SK-N-SH treated with all-trans-retinoic acid at 6 μM for 48 hours (cell line): ENCODE measurements at regions not wholly inside any gene's neighbourhood (a gene's known extent, or its start where the extent isn't known, plus 50 kb on each side); places are given as distances from the start of the nearest gene placed in this dataset.

ENCODE experiments used
- ATAC-seq: fragments of 200-7000 bp; cut with Tn5 transposase; 3 replicates; pipeline ENCODE4 v1.9.1; 2020; ENCODE audit warnings: mild to moderate bottlenecking, moderate library complexity
- ARNTL ChIP-seq: fragments of 450-650 bp; formaldehyde crosslinking; IDR thresholded peaks from 2 replicates; pipeline ENCODE4 v1.5.0; 2020; ENCODE audit warnings: low read depth, mild to moderate bottlenecking, moderate library complexity, borderline replicate concordance
- BACH2 ChIP-seq: fragments of 250-450 bp; sonication (Bioruptor Pico); IDR thresholded peaks from 2 replicates; pipeline ENCODE4 v1.9.0; 2021; ENCODE audit warnings: mild to moderate bottlenecking, borderline replicate concordance
- CSDC2 ChIP-seq: fragments of 250-450 bp; sonication (Bioruptor Pico); IDR thresholded peaks from 2 replicates; pipeline ENCODE4 v1.5.0; 2020; ENCODE audit warnings: mild to moderate bottlenecking, moderate library complexity
- ESRRG ChIP-seq: fragments of 250-450 bp; sonication (Bioruptor Pico); IDR thresholded peaks from 2 replicates; pipeline ENCODE4 v1.6.1; 2021; ENCODE audit warnings: mild to moderate bottlenecking
- ISL1 ChIP-seq: fragments of 250-450 bp; sonication (Bioruptor Pico); IDR thresholded peaks from 2 replicates; pipeline ENCODE4 v2.1.2; 2022; ENCODE audit warnings: mild to moderate bottlenecking, moderate library complexity
- OSR1 ChIP-seq: fragments of 250-450 bp; sonication (Bioruptor Pico); IDR thresholded peaks from 2 replicates; pipeline ENCODE4 v1.8.0; 2022; ENCODE audit warnings: moderate library complexity, mild to moderate bottlenecking, inconsistent platforms
- RARB ChIP-seq: fragments of 250-450 bp; sonication (Bioruptor Pico); IDR thresholded peaks from 2 replicates; pipeline ENCODE4 v1.8.0; 2021; ENCODE audit warnings: mild to moderate bottlenecking, moderate library complexity
- SNAI2 ChIP-seq: fragments of 250-450 bp; sonication (Bioruptor Pico); IDR thresholded peaks from 2 replicates; pipeline ENCODE4 v1.5.0; 2020; ENCODE audit warnings: mild to moderate bottlenecking, moderate library complexity
- TCF4 ChIP-seq: fragments of 250-450 bp; sonication (Bioruptor Pico); IDR thresholded peaks from 2 replicates; pipeline ENCODE4 v1.8.0; 2021; ENCODE audit warnings: mild to moderate bottlenecking, moderate library complexity, borderline replicate concordance
- ZC3H10 ChIP-seq: fragments of 250-450 bp; sonication (Bioruptor Pico); IDR thresholded peaks from 2 replicates; pipeline ENCODE4 v1.5.1; 2021; ENCODE audit warnings: mild to moderate bottlenecking, moderate library complexity
- ZFP3 ChIP-seq: fragments of 250-450 bp; sonication (Bioruptor Pico); IDR thresholded peaks from 2 replicates; pipeline ENCODE4 v1.5.0; 2020; ENCODE audit warnings: mild to moderate bottlenecking, moderate library complexity
- ZFP30 ChIP-seq: fragments of 450-650 bp; formaldehyde crosslinking; IDR thresholded peaks from 2 replicates; pipeline ENCODE4 v1.5.0; 2022; ENCODE audit warnings: mild to moderate bottlenecking, moderate library complexity
- ZNF565 ChIP-seq: fragments of 450-650 bp; formaldehyde crosslinking; conservative IDR thresholded peaks from 2 replicates; pipeline ENCODE4 v1.5.0; 2020; ENCODE audit warnings: low read depth, mild to moderate bottlenecking, moderate library complexity
- ZNF70 ChIP-seq: fragments of 450-650 bp; formaldehyde crosslinking; IDR thresholded peaks from 2 replicates; pipeline ENCODE4 v1.5.0; 2020; ENCODE audit warnings: mild to moderate bottlenecking, moderate library complexity
- ZNF8 ChIP-seq: fragments of 450-650 bp; formaldehyde crosslinking; IDR thresholded peaks from 2 replicates; pipeline ENCODE4 v1.5.0; 2020; ENCODE audit warnings: mild to moderate bottlenecking, moderate library complexity
- TF ChIP-seq, protein P1 (sequence below): fragments of 250-450 bp; sonication (Bioruptor Pico); IDR thresholded peaks from 2 replicates; pipeline ENCODE4 v1.8.0; 2020; ENCODE audit warnings: mild to moderate bottlenecking, moderate library complexity, borderline replicate concordance
- TF ChIP-seq, protein P2 (sequence below): fragments of 250-450 bp; sonication (Bioruptor Pico); IDR thresholded peaks from 2 replicates; pipeline ENCODE4 v1.5.1; 2020; ENCODE audit warnings: low read depth, mild to moderate bottlenecking, moderate library complexity
- TF ChIP-seq, protein P3 (sequence below): fragments of 250-450 bp; sonication (Bioruptor Pico); IDR thresholded peaks from 2 replicates; pipeline ENCODE4 v1.8.0; 2021; ENCODE audit warnings: low read depth, mild to moderate bottlenecking, moderate library complexity, borderline replicate concordance
- TF ChIP-seq, protein P4 (sequence below): fragments of 250-450 bp; sonication (Bioruptor Pico); IDR thresholded peaks from 2 replicates; pipeline ENCODE4 v1.5.0; 2020; ENCODE audit warnings: mild to moderate bottlenecking, moderate library complexity
- TF ChIP-seq, protein P5 (sequence below): fragments of 250-450 bp; sonication (Bioruptor Pico); IDR thresholded peaks from 2 replicates; pipeline ENCODE4 v1.5.1; 2021; ENCODE audit warnings: mild to moderate bottlenecking, moderate library complexity

DNA sequence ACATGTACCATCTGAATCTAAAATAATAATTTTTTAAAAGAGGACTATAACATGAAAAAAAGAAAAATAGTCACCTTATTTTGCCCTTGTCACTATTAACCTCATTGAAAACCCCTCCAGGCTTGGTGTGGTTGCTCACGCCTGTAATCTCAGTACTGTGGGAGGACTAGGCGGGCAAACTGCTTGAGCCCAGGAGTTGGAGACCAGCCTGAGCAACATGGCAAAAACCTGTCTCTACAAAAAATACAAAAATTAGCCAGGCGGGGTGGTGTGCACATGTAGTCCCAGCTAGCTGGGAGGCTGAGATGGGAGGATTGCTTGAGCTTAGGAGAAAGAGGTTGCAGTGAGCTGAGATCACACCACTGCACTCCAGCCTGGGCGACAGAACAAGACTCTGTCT is 126.3 kb upstream of the KRAS start:
- no peak for ATAC-seq
- TF ChIP-seq CSDC2 (no peak), ZNF70 (CRISPR knock-in tag) (no peak), ESRRG (CRISPR knock-in tag) (no peak), ZFP30 (CRISPR knock-in tag) (no peak), ZNF565 (CRISPR knock-in tag) (no peak), ISL1 (CRISPR knock-in tag) (no peak), RARB (CRISPR knock-in tag) (no peak), ZFP3 (CRISPR knock-in tag) (no peak), SNAI2 (CRISPR knock-in tag) (no peak)
- TF ChIP-seq, protein P1, sequence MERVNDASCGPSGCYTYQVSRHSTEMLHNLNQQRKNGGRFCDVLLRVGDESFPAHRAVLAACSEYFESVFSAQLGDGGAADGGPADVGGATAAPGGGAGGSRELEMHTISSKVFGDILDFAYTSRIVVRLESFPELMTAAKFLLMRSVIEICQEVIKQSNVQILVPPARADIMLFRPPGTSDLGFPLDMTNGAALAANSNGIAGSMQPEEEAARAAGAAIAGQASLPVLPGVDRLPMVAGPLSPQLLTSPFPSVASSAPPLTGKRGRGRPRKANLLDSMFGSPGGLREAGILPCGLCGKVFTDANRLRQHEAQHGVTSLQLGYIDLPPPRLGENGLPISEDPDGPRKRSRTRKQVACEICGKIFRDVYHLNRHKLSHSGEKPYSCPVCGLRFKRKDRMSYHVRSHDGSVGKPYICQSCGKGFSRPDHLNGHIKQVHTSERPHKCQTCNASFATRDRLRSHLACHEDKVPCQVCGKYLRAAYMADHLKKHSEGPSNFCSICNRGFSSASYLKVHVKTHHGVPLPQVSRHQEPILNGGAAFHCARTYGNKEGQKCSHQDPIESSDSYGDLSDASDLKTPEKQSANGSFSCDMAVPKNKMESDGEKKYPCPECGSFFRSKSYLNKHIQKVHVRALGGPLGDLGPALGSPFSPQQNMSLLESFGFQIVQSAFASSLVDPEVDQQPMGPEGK (CRISPR knock-in tag) = no peak
- TF ChIP-seq, protein P2, sequence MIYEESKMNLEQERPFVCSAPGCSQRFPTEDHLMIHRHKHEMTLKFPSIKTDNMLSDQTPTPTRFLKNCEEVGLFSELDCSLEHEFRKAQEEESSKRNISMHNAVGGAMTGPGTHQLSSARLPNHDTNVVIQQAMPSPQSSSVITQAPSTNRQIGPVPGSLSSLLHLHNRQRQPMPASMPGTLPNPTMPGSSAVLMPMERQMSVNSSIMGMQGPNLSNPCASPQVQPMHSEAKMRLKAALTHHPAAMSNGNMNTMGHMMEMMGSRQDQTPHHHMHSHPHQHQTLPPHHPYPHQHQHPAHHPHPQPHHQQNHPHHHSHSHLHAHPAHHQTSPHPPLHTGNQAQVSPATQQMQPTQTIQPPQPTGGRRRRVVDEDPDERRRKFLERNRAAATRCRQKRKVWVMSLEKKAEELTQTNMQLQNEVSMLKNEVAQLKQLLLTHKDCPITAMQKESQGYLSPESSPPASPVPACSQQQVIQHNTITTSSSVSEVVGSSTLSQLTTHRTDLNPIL = no peak
- TF ChIP-seq, protein P3, sequence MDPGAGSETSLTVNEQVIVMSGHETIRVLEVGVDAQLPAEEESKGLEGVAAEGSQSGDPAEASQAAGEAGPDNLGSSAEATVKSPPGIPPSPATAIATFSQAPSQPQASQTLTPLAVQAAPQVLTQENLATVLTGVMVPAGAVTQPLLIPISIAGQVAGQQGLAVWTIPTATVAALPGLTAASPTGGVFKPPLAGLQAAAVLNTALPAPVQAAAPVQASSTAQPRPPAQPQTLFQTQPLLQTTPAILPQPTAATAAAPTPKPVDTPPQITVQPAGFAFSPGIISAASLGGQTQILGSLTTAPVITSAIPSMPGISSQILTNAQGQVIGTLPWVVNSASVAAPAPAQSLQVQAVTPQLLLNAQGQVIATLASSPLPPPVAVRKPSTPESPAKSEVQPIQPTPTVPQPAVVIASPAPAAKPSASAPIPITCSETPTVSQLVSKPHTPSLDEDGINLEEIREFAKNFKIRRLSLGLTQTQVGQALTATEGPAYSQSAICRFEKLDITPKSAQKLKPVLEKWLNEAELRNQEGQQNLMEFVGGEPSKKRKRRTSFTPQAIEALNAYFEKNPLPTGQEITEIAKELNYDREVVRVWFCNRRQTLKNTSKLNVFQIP = no peak
- TF ChIP-seq, protein P4, sequence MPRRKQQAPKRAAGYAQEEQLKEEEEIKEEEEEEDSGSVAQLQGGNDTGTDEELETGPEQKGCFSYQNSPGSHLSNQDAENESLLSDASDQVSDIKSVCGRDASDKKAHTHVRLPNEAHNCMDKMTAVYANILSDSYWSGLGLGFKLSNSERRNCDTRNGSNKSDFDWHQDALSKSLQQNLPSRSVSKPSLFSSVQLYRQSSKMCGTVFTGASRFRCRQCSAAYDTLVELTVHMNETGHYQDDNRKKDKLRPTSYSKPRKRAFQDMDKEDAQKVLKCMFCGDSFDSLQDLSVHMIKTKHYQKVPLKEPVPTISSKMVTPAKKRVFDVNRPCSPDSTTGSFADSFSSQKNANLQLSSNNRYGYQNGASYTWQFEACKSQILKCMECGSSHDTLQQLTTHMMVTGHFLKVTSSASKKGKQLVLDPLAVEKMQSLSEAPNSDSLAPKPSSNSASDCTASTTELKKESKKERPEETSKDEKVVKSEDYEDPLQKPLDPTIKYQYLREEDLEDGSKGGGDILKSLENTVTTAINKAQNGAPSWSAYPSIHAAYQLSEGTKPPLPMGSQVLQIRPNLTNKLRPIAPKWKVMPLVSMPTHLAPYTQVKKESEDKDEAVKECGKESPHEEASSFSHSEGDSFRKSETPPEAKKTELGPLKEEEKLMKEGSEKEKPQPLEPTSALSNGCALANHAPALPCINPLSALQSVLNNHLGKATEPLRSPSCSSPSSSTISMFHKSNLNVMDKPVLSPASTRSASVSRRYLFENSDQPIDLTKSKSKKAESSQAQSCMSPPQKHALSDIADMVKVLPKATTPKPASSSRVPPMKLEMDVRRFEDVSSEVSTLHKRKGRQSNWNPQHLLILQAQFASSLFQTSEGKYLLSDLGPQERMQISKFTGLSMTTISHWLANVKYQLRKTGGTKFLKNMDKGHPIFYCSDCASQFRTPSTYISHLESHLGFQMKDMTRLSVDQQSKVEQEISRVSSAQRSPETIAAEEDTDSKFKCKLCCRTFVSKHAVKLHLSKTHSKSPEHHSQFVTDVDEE = no peak
- TF ChIP-seq, protein P5, sequence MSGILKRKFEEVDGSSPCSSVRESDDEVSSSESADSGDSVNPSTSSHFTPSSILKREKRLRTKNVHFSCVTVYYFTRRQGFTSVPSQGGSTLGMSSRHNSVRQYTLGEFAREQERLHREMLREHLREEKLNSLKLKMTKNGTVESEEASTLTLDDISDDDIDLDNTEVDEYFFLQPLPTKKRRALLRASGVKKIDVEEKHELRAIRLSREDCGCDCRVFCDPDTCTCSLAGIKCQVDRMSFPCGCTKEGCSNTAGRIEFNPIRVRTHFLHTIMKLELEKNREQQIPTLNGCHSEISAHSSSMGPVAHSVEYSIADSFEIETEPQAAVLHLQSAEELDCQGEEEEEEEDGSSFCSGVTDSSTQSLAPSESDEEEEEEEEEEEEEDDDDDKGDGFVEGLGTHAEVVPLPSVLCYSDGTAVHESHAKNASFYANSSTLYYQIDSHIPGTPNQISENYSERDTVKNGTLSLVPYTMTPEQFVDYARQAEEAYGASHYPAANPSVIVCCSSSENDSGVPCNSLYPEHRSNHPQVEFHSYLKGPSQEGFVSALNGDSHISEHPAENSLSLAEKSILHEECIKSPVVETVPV = no peak

DNA sequence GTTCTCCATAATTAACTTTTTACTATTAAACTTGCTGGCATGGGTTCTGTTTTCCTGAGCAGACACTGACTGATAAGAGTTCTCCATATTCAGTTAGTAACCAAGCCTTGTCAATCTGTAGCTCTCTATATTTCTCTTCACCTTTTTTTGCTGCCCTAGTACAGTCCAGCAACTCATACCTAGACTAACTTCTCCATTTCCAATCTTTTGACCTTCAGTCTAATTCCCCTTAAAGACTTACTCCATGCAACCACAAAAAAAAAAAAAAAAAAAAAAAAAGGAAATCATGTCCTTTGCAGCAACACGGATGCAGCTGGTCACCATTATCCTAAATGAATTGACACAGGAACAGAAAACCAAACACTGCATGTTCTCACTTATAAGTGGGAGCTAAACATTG is 125.7 kb upstream of the KRAS start:
- ATAC-seq = no peak
- no peak for TF ChIP-seq ZFP30 (CRISPR knock-in tag)
- no peak for TF ChIP-seq CSDC2
- TF ChIP-seq SNAI2 (CRISPR knock-in tag) = no peak
- TF ChIP-seq ZNF8 = no peak
- TF ChIP-seq, protein P5 = no peak
- TF ChIP-seq RARB (CRISPR knock-in tag) = no peak
- TF ChIP-seq OSR1 (CRISPR knock-in tag) = no peak
- TF ChIP-seq ZFP3 (CRISPR knock-in tag) = no peak
- TF ChIP-seq TCF4 (CRISPR knock-in tag) = no peak
- TF ChIP-seq ISL1 (CRISPR knock-in tag) = no peak

DNA sequence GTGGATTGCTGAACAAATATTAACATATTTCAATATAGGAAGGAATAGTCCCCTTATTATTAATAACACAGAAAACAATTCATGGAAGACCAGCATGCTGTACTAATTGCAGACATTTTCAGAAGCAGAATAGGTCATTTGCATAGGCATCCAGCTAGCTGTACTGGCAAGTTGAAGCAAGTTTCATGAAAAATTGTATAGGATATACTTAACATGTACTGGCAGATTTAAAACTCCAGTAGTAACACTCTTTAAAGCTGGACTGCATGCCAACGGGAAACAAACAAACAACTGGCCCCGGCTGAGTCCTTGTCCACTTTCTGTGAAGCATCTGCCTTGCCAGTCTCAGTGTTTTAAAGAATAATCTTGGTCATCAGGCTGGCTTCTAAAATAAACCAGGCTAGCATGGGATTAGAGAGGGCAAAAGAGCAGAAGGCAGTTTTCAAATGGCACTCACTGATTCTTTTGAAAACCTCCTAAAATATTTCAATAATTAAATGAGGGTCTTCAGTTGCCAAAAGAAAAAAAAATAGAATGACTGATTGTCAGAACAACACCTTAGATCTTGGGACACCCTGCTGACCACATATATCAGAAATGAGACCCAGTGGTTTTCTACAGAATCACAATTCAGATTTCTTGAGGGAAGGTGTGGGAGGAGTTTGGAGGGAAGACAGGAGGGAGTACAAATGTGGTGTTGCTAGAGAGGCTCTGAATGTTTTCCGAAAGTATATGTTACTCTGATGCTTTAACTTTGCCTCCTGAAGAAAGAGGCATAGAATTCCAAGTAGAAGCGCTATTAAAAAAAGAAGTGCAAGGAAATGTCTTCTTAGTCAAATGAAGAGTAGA is 122.5 kb upstream of the KRAS start:
- ATAC-seq = no peak
- no peak for TF ChIP-seq OSR1 (CRISPR knock-in tag)
- no peak for TF ChIP-seq ZC3H10 (CRISPR knock-in tag)
- TF ChIP-seq ZNF70 (CRISPR knock-in tag) = no peak
- TF ChIP-seq CSDC2 = no peak
- no peak for TF ChIP-seq RARB (CRISPR knock-in tag)
- TF ChIP-seq, protein P2 = no peak
- TF ChIP-seq BACH2 (CRISPR knock-in tag) = no peak
- no peak for TF ChIP-seq SNAI2 (CRISPR knock-in tag)
- TF ChIP-seq ZNF8 = no peak
- TF ChIP-seq ARNTL (CRISPR knock-in tag) = no peak
- TF ChIP-seq, protein P5 = no peak
- TF ChIP-seq, protein P1 (CRISPR knock-in tag) = no peak
